HG02623 (cell line): ENCODE measurements at regions not wholly inside any gene's neighbourhood (a gene's known extent, or its start where the extent isn't known, plus 50 kb on each side); places are given as distances from the start of the nearest gene placed in this dataset.

ENCODE experiments used
- ATAC-seq: cut with Tn5 transposase; IDR thresholded peaks from one replicate; pipeline ENCODE4 v1.9.1; 2021; ENCODE audit warnings: moderate library complexity; ENCODE audit not compliant: unreplicated experiment

GRCh38 chr9:1647776-1648175 lies 367.4 kb upstream of the SMARCA2 start:
- ATAC-seq: no peak

GRCh38 chr9:1653282-1653681 lies 361.9 kb upstream of the SMARCA2 start:
- no peak for ATAC-seq

GRCh38 chr9:1658661-1659362 lies 356.3 kb upstream of the SMARCA2 start:
- no peak for ATAC-seq

GRCh38 chr9:1659363-1659690 lies 355.8 kb upstream of the SMARCA2 start:
- ATAC-seq: no peak

- no peak for ATAC-seq
Observed at GRCh38 chr9:1668441-1668840, 346.7 kb upstream of the SMARCA2 start.

- no peak for ATAC-seq
Observed at GRCh38 chr9:1673300-1673699, 341.8 kb upstream of the SMARCA2 start.

- no peak for ATAC-seq
Observed at GRCh38 chr9:1676771-1677170, 338.4 kb upstream of the SMARCA2 start.

- no peak for ATAC-seq
Observed at GRCh38 chr9:1683951-1684350, 331.2 kb upstream of the SMARCA2 start.

- no peak for ATAC-seq
Observed at GRCh38 chr9:1698991-1699390, 316.2 kb upstream of the SMARCA2 start.

- no peak for ATAC-seq
Observed at GRCh38 chr9:1701113-1701512, 314.0 kb upstream of the SMARCA2 start.

GRCh38 chr9:1702701-1703100 lies 312.4 kb upstream of the SMARCA2 start:
- ATAC-seq: no peak

- ATAC-seq: no peak
Observed at GRCh38 chr9:1707291-1707690, 307.9 kb upstream of the SMARCA2 start.

- ATAC-seq: no peak
Observed at GRCh38 chr9:1708219-1708618, 306.9 kb upstream of the SMARCA2 start.

GRCh38 chr9:1709347-1709746 lies 305.8 kb upstream of the SMARCA2 start:
- ATAC-seq: no peak

GRCh38 chr9:1712861-1713450 lies 302.2 kb upstream of the SMARCA2 start:
- no peak for ATAC-seq

GRCh38 chr9:1713841-1714240 lies 301.3 kb upstream of the SMARCA2 start:
- ATAC-seq: no peak

GRCh38 chr9:1717882-1718281 lies 297.3 kb upstream of the SMARCA2 start:
- no peak for ATAC-seq

GRCh38 chr9:1718836-1719235 lies 296.3 kb upstream of the SMARCA2 start:
- no peak for ATAC-seq

- ATAC-seq: no peak
Observed at GRCh38 chr9:1721196-1721595, 294.0 kb upstream of the SMARCA2 start.

GRCh38 chr9:1722404-1722803 lies 292.7 kb upstream of the SMARCA2 start:
- no peak for ATAC-seq

- ATAC-seq: no peak
Observed at GRCh38 chr9:1723522-1724015, 291.6 kb upstream of the SMARCA2 start.

- ATAC-seq: no peak
Observed at GRCh38 chr9:1726993-1727759, 288.0 kb upstream of the SMARCA2 start.
